Astrocyte (in vitro differentiated cells and primary cell): ENCODE measurements at regions not wholly inside any gene's neighbourhood (a gene's known extent, or its start where the extent isn't known, plus 50 kb on each side); places are given as distances from the start of the nearest gene placed in this dataset.

Experiments used
- DNase-seq: peaks from one replicate; pipeline ENCODE4 v3.0.0-alpha.2; 2010; ENCODE audit warnings: low read depth
- FAIRE-seq: peaks from 2 replicates; lab custom pipeline; 2011; peaks lifted over from hg19 to GRCh38; lab: Jason Lieb, UNC
- H2AFZ ChIP-seq: 2 replicates; pipeline ENCODE4 v1.6.0; 2012; ENCODE audit warnings: low read depth, low read length, inconsistent platforms
- H3K27ac ChIP-seq: 2 replicates; pipeline ENCODE4 v1.5.1; 2011; ENCODE audit warnings: low read depth, low read length, inconsistent platforms
- H3K27me3 ChIP-seq: 2 replicates; pipeline ENCODE4 v1.6.0; 2011; ENCODE audit warnings: low read length, inconsistent platforms; ENCODE audit not compliant: insufficient read depth
- H3K36me3 ChIP-seq: 2 replicates; pipeline ENCODE4 v1.5.1; 2011; ENCODE audit warnings: low read length, inconsistent platforms; ENCODE audit not compliant: insufficient read depth
- H3K4me1 ChIP-seq: 2 replicates; pipeline ENCODE4 v1.5.1; 2011; ENCODE audit warnings: low read length, inconsistent platforms; ENCODE audit not compliant: insufficient read depth
- H3K4me2 ChIP-seq: 2 replicates; pipeline ENCODE4 v1.6.0; 2012; ENCODE audit warnings: low read length, inconsistent platforms
- H3K4me3 ChIP-seq: 2 replicates; pipeline ENCODE4 v1.5.1; 2011; ENCODE audit warnings: low read depth, mild to moderate bottlenecking, low read length, inconsistent platforms; ENCODE audit not compliant: insufficient read depth
- H3K79me2 ChIP-seq: 2 replicates; pipeline ENCODE4 v1.6.0; 2012; ENCODE audit warnings: mild to moderate bottlenecking, low read length, inconsistent platforms; ENCODE audit not compliant: insufficient read depth
- H3K9ac ChIP-seq: 2 replicates; pipeline ENCODE4 v1.6.0; 2012; ENCODE audit warnings: mild to moderate bottlenecking, low read length, inconsistent platforms
- H3K9me3 ChIP-seq: 2 replicates; pipeline ENCODE4 v1.5.1; 2012; ENCODE audit warnings: low read depth, mild to moderate bottlenecking, low read length, inconsistent platforms; ENCODE audit not compliant: insufficient read depth
- H4K20me1 ChIP-seq: 2 replicates; pipeline ENCODE4 v1.6.0; 2012; ENCODE audit warnings: low read length, inconsistent platforms; ENCODE audit not compliant: insufficient read depth
- H3K27ac Mint-ChIP-seq: one replicate; pipeline ENCODE4 v1.8.0; 2021; ENCODE audit warnings: mild to moderate bottlenecking, mixed read lengths; ENCODE audit not compliant: unreplicated experiment
- H3K27me3 Mint-ChIP-seq: one replicate; pipeline ENCODE4 v1.8.0; 2021; ENCODE audit warnings: low read depth, mixed read lengths; ENCODE audit not compliant: unreplicated experiment
- H3K36me3 Mint-ChIP-seq: one replicate; pipeline ENCODE4 v1.8.0; 2021; ENCODE audit warnings: low read depth, mixed read lengths; ENCODE audit not compliant: unreplicated experiment
- H3K4me1 Mint-ChIP-seq: one replicate; pipeline ENCODE4 v1.8.0; 2021; ENCODE audit warnings: low read depth, mixed read lengths; ENCODE audit not compliant: unreplicated experiment
- H3K4me3 Mint-ChIP-seq: one replicate; pipeline ENCODE4 v1.8.0; 2021; ENCODE audit warnings: mild to moderate bottlenecking, moderate library complexity, mixed read lengths; ENCODE audit not compliant: unreplicated experiment
- H3K9me3 Mint-ChIP-seq: one replicate; pipeline ENCODE4 v1.8.0; 2021; ENCODE audit warnings: mild to moderate bottlenecking, mixed read lengths; ENCODE audit not compliant: unreplicated experiment
- CTCF ChIP-seq: IDR thresholded peaks from 2 replicates; pipeline ENCODE4 v1.5.1; 2011; ENCODE audit warnings: low read depth, mild to moderate bottlenecking, inconsistent platforms, low read length, moderate library complexity; ENCODE audit not compliant: insufficient read depth
- EZH2 ChIP-seq: IDR thresholded peaks from 2 replicates; pipeline ENCODE4 v1.6.1; 2012; ENCODE audit warnings: mild to moderate bottlenecking, low read length, inconsistent platforms; ENCODE audit not compliant: insufficient read depth

GRCh38 chr5:71986101-71986500 is 121.2 kb upstream of the MAP1B start:
- no peaks in the 10 kb centered on the region for H3K36me3 Mint-ChIP-seq
- no peaks in the 10 kb centered on the region for H3K9me3 ChIP-seq
- no peaks in the 10 kb centered on the region for H3K27me3 ChIP-seq
- H3K4me1 Mint-ChIP-seq, result no peaks in the 10 kb centered on the region
- no peak overlapping the region for H3K4me3 ChIP-seq
- no peaks in the 10 kb centered on the region for H3K4me1 ChIP-seq
- H3K79me2 ChIP-seq, result no peaks in the 10 kb centered on the region
- FAIRE-seq (no peak), DNase-seq (no peak)
- no peaks in the 10 kb centered on the region for H3K36me3 ChIP-seq
- no peak overlapping the region for H3K9ac ChIP-seq
- no peaks in the 10 kb centered on the region for H3K27me3 Mint-ChIP-seq
- peaks cover 2% of the 10 kb centered on the region for H3K9me3 Mint-ChIP-seq
- H2AFZ ChIP-seq, result no peak overlapping the region
- H4K20me1 ChIP-seq, result no peaks in the 10 kb centered on the region
- H3K27ac ChIP-seq, result no peak overlapping the region
- H3K27ac Mint-ChIP-seq, result no peak overlapping the region
- H3K4me2 ChIP-seq, result no peak overlapping the region
- TF ChIP-seq CTCF (no peak), EZH2 (no peak)
- H3K4me3 Mint-ChIP-seq, result no peak overlapping the region

GRCh38 chr5:71988808-71989207 is 118.5 kb upstream of the MAP1B start:
- H2AFZ ChIP-seq, result no peak overlapping the region
- no peaks in the 10 kb centered on the region for H4K20me1 ChIP-seq
- H3K4me3 ChIP-seq, result no peak overlapping the region
- H3K79me2 ChIP-seq, result no peaks in the 10 kb centered on the region
- H3K4me1 ChIP-seq, result no peaks in the 10 kb centered on the region
- Mint-ChIP-seq H3K4me1 (no peaks in the 10 kb centered on the region), H3K36me3 (no peaks in the 10 kb centered on the region), H3K27me3 (no peaks in the 10 kb centered on the region), H3K4me3 (no peak overlapping the region), H3K9me3 (no peaks in the 10 kb centered on the region), H3K27ac (no peak overlapping the region)
- no peaks in the 10 kb centered on the region for H3K27me3 ChIP-seq
- DNase-seq (no peak), FAIRE-seq (no peak)
- H3K36me3 ChIP-seq, result no peaks in the 10 kb centered on the region
- H3K9ac ChIP-seq, result no peak overlapping the region
- H3K4me2 ChIP-seq, result no peak overlapping the region
- no peak overlapping the region for H3K27ac ChIP-seq
- no peak for TF ChIP-seq CTCF
- TF ChIP-seq EZH2, result no peak
- no peaks in the 10 kb centered on the region for H3K9me3 ChIP-seq

- Histone ChIP-seq H3K27ac (no peak overlapping the region), H3K9me3 (no peaks in the 10 kb centered on the region), H3K4me2 (no peak overlapping the region), H3K4me3 (no peak overlapping the region), H4K20me1 (no peaks in the 10 kb centered on the region), H3K27me3 (no peaks in the 10 kb centered on the region), H2AFZ (no peak overlapping the region), H3K9ac (no peak overlapping the region), H3K36me3 (no peaks in the 10 kb centered on the region), H3K4me1 (no peaks in the 10 kb centered on the region), H3K79me2 (no peaks in the 10 kb centered on the region)
- no peak for DNase-seq
- H3K4me3 Mint-ChIP-seq, result no peak overlapping the region
- FAIRE-seq, result peak; percentile 17
- H3K27ac Mint-ChIP-seq, result no peak overlapping the region
- H3K27me3 Mint-ChIP-seq, result peaks cover 4% of the 10 kb centered on the region
- no peaks in the 10 kb centered on the region for H3K4me1 Mint-ChIP-seq
- TF ChIP-seq CTCF, result no peak
- peaks cover 5% of the 10 kb centered on the region for H3K9me3 Mint-ChIP-seq
- no peaks in the 10 kb centered on the region for H3K36me3 Mint-ChIP-seq
Observed at GRCh38 chr5:71993600-71993999, 113.7 kb upstream of the MAP1B start.
